ENCODE measurements at regions not wholly inside any gene's neighbourhood (a gene's known extent, or its start where the extent isn't known, plus 50 kb on each side); places are given as distances from the start of the nearest gene placed in this dataset.

DNA sequence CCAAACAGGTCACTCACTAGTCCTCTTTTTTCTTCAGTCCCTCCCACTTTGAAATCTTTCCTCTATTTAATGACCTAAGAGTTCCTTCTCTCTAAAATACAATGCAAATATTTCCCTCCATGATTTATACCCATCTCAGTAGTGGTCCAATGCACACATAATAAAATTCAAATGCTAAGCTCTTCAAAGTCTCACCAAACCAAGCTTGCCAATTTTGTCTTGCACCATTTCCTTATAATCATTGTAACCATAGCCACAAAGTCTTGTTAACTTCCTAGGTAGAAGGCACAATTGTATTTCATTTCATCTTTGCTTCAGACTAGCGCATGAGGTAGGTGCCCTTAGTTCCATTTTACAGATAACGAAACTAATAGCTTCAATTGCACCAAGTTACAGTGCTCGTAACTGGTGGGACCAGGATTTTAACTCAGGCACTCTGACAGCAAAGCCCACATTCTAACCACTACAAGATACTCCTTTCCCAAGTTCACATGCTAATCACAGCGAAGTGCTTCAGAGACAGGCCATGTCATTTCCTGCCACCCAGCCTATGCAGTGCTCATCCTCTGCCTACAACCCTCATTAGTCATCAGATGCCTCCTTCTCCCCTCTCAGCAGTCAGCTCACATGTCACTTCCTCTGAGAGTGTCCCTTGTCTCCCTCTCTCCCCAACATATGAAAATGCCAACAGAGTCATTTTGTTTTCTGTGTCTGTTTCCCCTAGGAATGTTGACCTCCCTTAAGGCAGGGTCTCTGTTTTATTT lies 66.9 kb upstream of the PPARGC1A start:
- TF ChIP-seq POLR2A (IDR thresholded peaks at IDR 0.05), result no peak
- TF ChIP-seq, protein P1, sequence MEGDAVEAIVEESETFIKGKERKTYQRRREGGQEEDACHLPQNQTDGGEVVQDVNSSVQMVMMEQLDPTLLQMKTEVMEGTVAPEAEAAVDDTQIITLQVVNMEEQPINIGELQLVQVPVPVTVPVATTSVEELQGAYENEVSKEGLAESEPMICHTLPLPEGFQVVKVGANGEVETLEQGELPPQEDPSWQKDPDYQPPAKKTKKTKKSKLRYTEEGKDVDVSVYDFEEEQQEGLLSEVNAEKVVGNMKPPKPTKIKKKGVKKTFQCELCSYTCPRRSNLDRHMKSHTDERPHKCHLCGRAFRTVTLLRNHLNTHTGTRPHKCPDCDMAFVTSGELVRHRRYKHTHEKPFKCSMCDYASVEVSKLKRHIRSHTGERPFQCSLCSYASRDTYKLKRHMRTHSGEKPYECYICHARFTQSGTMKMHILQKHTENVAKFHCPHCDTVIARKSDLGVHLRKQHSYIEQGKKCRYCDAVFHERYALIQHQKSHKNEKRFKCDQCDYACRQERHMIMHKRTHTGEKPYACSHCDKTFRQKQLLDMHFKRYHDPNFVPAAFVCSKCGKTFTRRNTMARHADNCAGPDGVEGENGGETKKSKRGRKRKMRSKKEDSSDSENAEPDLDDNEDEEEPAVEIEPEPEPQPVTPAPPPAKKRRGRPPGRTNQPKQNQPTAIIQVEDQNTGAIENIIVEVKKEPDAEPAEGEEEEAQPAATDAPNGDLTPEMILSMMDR (IDR thresholded peaks at IDR 0.05), result no peak
